ENCODE measurements at regions not wholly inside any gene's neighbourhood (a gene's known extent, or its start where the extent isn't known, plus 50 kb on each side); places are given as distances from the start of the nearest gene placed in this dataset.

DNA sequence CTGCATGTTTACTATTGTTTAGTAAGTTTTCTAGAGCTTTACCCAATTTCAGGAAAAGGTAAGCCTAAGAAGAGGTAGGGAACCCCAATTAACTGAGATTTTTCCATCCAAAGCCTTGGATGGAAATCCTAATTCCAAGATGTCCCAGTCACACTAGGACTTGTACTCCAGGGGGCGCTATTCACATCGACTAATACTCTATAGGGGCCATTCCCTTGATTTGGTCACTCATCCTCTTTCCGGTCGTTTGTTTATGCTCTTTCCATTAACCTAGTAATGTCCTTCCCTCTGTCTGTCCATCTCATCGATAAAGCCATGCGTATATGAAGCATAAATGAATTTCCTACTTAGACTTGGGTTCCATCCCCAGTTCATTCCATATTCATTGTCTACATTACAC, 80.8 kb upstream of the FUCA2 start:
- DNase-seq, result no peak

DNA sequence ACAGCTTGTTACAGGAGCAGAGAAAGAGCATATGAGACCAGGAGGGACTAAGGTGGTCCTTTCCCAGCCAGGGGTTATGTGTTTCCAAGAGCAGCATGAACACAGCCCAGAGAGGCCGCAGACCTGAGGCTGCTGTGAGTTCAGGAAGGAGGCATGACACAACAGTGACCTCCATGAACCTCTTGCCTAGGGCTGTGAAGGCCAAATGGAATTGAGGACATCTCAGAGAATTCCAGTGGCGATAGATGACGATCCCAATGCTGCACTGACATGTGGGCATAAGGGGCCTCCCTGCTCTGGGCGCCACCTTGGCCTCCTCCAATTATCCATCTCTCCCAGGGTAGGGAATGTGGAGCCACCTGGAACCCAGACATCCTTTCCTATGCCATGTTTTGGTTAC, 79.9 kb upstream of the FUCA2 start:
- no peak for DNase-seq

GRCh38 chr6:143589162-143589561, 77.6 kb upstream of the FUCA2 start:
- DNase-seq, result no peak

GRCh38 chr6:143586557-143586956, 75.0 kb upstream of the FUCA2 start:
- no peak for DNase-seq

DNA sequence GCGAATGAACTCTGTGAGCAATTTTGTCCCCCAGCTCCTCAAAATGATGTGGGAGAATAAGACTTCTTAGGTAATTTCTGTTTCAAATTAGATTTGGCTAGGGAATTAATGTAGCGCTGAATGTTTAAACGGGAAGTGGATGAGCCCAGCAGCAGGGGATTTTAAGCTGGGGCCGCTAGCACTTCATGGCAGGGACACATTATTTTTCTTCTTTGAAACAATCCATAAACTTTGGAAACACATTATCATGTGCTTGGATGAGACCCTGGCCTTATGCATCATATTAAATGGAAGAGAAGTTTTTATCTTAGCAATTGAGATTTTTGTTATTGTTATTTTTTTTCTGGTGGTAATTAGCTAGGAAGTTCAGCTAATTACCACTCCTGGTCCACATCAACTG, 74.2 kb upstream of the FUCA2 start:
- no peak for DNase-seq

DNA sequence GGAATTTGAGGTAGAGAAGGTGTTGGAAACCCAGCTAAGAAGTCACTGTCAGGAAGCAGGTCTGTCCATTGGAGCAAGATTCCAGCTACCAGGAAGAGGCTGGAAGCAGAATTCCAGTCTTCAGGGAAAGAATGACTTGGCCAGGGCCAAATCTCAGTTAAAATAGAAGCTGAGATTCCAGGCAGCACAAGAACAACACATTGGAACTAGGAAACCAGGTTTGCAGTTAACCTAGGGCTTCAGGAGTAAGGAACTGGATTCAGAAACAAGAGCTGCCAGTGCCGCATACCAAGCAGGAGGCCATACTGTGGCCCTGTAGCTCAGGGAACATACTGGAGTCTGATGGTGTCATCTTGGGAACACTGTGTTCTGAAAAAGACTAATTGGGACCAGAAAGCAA, 73.7 kb upstream of the FUCA2 start:
- DNase-seq, result no peak

DNA sequence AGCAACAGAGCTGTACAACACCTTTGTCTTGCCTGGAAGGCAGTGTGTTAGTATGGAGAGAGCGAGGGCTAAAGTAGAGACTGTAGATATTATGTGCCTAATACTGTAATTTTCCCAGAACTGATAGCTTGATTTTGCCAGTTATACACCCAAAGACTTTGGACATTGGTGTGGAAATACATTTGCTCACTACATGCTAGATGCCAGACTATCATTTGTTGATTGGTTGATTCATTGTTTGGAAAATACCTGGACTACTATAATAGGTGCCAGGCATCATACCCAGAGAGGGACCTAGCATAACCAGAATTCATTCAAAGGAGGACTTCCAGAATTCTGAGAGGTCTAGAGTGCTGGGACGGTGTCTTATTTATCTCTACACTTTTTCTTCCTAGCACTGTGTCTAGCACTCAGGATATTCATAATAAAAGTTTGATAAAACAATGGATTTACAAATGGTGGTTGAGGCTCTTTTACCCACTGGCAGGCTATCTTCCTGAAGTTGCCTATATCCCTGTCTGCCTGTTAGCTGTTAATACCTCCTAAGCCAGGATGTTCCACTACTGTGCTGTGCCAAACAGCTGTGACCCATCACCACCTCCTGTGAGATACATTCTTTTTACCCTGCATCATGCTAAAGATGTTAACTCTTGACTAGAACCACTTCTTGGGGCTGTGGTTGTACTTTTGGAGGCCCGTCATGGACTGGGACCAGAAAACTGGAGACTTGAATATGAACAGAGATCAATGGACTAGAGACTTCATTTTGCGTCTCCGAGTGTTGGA, 72.2 kb upstream of the FUCA2 start:
- no peak for DNase-seq

- DNase-seq, result no peak
These were observed 70.4 kb upstream of the FUCA2 start for GRCh38 chr6:143581835-143582480.

- DNase-seq, result no peak
These were observed 68.2 kb upstream of the FUCA2 start for GRCh38 chr6:143579703-143580102.

GRCh38 chr6:143578054-143578453, 66.5 kb upstream of the FUCA2 start:
- no peak for DNase-seq

- DNase-seq, result no peak
These were observed 64.4 kb upstream of the FUCA2 start for GRCh38 chr6:143575901-143576426.

- peak; percentile 34 to 63 for DNase-seq
These were observed 63.9 kb upstream of the FUCA2 start for GRCh38 chr6:143575440-143575839.

- DNase-seq, result no peak
These were observed 58.8 kb upstream of the FUCA2 start for GRCh38 chr6:143570147-143570853.

DNA sequence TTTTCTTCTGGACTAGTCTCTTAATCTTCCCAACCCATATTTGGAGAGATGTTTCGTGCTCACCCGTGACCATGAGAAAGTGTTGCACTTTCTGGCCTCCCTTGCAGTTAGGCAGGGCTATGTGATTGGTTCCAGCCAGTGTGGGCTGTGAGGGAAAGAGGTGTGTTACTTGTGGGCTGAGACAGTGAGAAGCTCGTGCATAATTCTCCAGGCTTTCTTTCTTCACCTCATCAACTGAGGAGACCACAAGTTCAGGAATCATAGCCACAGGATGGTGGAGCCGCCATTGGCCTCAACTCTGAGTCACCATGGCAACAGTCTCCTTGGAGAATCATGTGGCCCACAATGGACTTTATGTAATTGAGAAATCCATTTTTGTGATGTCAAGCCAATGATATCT, 57.5 kb upstream of the FUCA2 start:
- DNase-seq, result no peak

- DNase-seq, result no peak
These were observed 53.0 kb upstream of the FUCA2 start for GRCh38 chr6:143564484-143565017.

- DNase-seq, result no peak
These were observed 50.6 kb upstream of the FUCA2 start for GRCh38 chr6:143562143-143562542.

Measured in activated CD4-positive, alpha-beta T cell treated with anti-CD3 and anti-CD28 coated beads for 4 hours (primary cell).